ENCODE measurements at regions not wholly inside any gene's neighbourhood (a gene's known extent, or its start where the extent isn't known, plus 50 kb on each side); places are given as distances from the start of the nearest gene placed in this dataset.

DNA sequence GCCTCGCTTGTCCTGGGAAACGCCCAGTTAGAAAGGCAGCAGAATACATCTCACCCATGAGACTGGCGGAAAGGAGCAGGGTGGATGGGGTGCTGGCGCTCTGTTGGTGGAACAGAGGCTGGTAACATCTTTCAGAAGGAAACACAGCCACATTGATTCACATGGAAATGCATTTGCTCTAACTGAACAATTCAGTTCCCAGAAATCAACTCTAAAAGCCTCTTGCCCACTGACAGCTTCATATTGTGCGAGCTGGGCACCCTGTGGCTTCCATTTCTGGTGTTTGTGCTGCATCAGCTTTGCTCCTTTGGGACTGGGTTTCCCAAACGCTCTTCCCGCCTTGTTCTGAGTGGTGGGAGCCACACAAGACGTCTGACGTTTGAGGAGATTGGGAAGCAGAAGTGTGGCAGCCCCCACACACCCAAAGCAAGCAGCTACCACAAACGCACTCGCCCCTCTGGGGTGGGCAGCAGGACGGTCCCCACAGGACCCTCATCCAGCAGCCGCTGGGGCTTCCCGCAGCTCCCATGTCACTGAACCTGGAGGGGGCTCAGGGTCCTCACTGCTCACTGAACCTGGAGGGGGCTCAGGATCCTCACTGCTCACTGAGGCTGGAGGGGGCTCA is 229.5 kb downstream of the ERMARD start:
- TF ChIP-seq, protein P1, sequence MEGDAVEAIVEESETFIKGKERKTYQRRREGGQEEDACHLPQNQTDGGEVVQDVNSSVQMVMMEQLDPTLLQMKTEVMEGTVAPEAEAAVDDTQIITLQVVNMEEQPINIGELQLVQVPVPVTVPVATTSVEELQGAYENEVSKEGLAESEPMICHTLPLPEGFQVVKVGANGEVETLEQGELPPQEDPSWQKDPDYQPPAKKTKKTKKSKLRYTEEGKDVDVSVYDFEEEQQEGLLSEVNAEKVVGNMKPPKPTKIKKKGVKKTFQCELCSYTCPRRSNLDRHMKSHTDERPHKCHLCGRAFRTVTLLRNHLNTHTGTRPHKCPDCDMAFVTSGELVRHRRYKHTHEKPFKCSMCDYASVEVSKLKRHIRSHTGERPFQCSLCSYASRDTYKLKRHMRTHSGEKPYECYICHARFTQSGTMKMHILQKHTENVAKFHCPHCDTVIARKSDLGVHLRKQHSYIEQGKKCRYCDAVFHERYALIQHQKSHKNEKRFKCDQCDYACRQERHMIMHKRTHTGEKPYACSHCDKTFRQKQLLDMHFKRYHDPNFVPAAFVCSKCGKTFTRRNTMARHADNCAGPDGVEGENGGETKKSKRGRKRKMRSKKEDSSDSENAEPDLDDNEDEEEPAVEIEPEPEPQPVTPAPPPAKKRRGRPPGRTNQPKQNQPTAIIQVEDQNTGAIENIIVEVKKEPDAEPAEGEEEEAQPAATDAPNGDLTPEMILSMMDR (IDR thresholded peaks at IDR 0.05) = no peak
- no peak for TF ChIP-seq POLR2A (IDR thresholded peaks at IDR 0.05)

Measured in body of pancreas (tissue), 4 donors.